IMR-90 (cell line): ENCODE measurements at regions not wholly inside any gene's neighbourhood (a gene's known extent, or its start where the extent isn't known, plus 50 kb on each side); places are given as distances from the start of the nearest gene placed in this dataset.

Source experiments
- ATAC-seq: fragments of 200-7000 bp; cut with Tn5 transposase; 2 replicates; pipeline ENCODE4 v1.9.1; 2020; ENCODE audit warnings: low read depth, mild to moderate bottlenecking, moderate library complexity
- BruUV-seq: library from RNA; stranded (reverse); fragments of 400-500 nt; replicated peaks from 2 replicates; lab custom pipeline; 2021; lab: Mats Ljungman, UMichigan
- CTCF ChIA-PET: fragments of 300-600 bp; formaldehyde crosslinking; extraction: SDS; loops from one replicate; lab custom pipeline; 2021; ENCODE audit warnings: antibody characterized with exemption; lab: Yijun Ruan, JAX
- POLR2A ChIA-PET: fragments of 300-600 bp; sonication (Branson Sonifier 250); formaldehyde crosslinking; loops from one replicate; lab custom pipeline; 2022; ENCODE audit warnings: antibody characterized with exemption; ENCODE audit not compliant: unreplicated experiment; lab: Charles Lee
- DNase-seq: peaks from one replicate; pipeline ENCODE4 v3.0.0; 2013
- H2AFZ ChIP-seq: replicated peaks from 2 replicates; pipeline ENCODE3; 2013; ENCODE audit warnings: low read length, mild to moderate bottlenecking; ENCODE audit not compliant: poor library complexity
- H2AK5ac ChIP-seq: 2 replicates; pipeline ENCODE4 v1.6.1; 2013; ENCODE audit warnings: low read depth, low read length, inconsistent platforms
- H2AK9ac ChIP-seq: replicated peaks from 2 replicates; pipeline ENCODE3; 2013; ENCODE audit warnings: mild to moderate bottlenecking, low read depth, low read length, moderate library complexity; ENCODE audit not compliant: poor library complexity
- H2BK120ac ChIP-seq: 2 replicates; pipeline ENCODE4 v1.6.1; 2013; ENCODE audit warnings: low read depth, low read length, inconsistent platforms
- H2BK15ac ChIP-seq: 3 replicates; pipeline ENCODE4 v1.6.1; 2013; ENCODE audit warnings: low read depth, low read length, inconsistent platforms
- H2BK20ac ChIP-seq: 2 replicates; pipeline ENCODE4 v1.6.1; 2013; ENCODE audit warnings: low read depth, mild to moderate bottlenecking, inconsistent platforms, low read length, moderate library complexity
- H2BK5ac ChIP-seq: 2 replicates; pipeline ENCODE4 v1.6.1; 2013; ENCODE audit warnings: mild to moderate bottlenecking, low read depth, low read length, inconsistent platforms; ENCODE audit not compliant: poor library complexity, severe bottlenecking
- H3K14ac ChIP-seq: replicated peaks from 2 replicates; pipeline ENCODE4 v1.6.1; 2013; ENCODE audit warnings: low read depth, low read length, inconsistent platforms
- H3K18ac ChIP-seq: 2 replicates; pipeline ENCODE4 v1.6.1; 2013; ENCODE audit warnings: low read depth, low read length, control low read depth
- H3K23ac ChIP-seq: 2 replicates; pipeline ENCODE4 v1.6.1; 2013; ENCODE audit warnings: low read depth, low read length, inconsistent platforms
- H3K27ac ChIP-seq: 2 replicates; pipeline ENCODE4 v1.5.1; 2013; ENCODE audit warnings: mild to moderate bottlenecking, control low read depth, low read length; ENCODE audit not compliant: insufficient read depth
- H3K27me3 ChIP-seq: 2 replicates; pipeline ENCODE4 v1.6.1; 2013; ENCODE audit warnings: low read length; ENCODE audit not compliant: control insufficient read depth, insufficient read depth
- H3K36me3 ChIP-seq: 2 replicates; pipeline ENCODE4 v1.6.1; 2013; ENCODE audit warnings: low read length, mixed read lengths; ENCODE audit not compliant: control insufficient read depth, insufficient read depth
- H3K4ac ChIP-seq: 2 replicates; pipeline ENCODE4 v1.6.1; 2013; ENCODE audit warnings: low read depth, low read length, inconsistent platforms
- H3K4me1 ChIP-seq: 2 replicates; pipeline ENCODE4 v1.6.1; 2013; ENCODE audit warnings: low read length, mixed read lengths; ENCODE audit not compliant: control insufficient read depth, insufficient read depth
- H3K4me2 ChIP-seq: 2 replicates; pipeline ENCODE4 v1.6.1; 2013; ENCODE audit warnings: low read depth, mild to moderate bottlenecking, control low read depth, low read length, moderate library complexity
- H3K4me3 ChIP-seq: 2 replicates; pipeline ENCODE4 v1.5.1; 2013; ENCODE audit warnings: low read depth, mild to moderate bottlenecking, control low read depth, low read length, moderate library complexity; ENCODE audit not compliant: insufficient read depth
- H3K56ac ChIP-seq: 2 replicates; pipeline ENCODE4 v1.6.1; 2013; ENCODE audit warnings: low read length, inconsistent platforms; ENCODE audit not compliant: insufficient read depth; ENCODE audit errors: extremely low read depth
- H3K79me1 ChIP-seq, 2 experiments: 2 replicates each; pipeline ENCODE4 v1.6.1; 2013; ENCODE audit warnings: low read length in 2 of 2, inconsistent platforms in 1 of 2, low read depth in 1 of 2
- H3K9ac ChIP-seq: 2 replicates; pipeline ENCODE4 v1.6.1; 2013; ENCODE audit warnings: low read depth, low read length, control low read depth
- H3K9me1 ChIP-seq: 2 replicates; pipeline ENCODE4 v1.6.1; 2013; ENCODE audit warnings: low read length, inconsistent platforms; ENCODE audit not compliant: insufficient read depth
- H3K9me3 ChIP-seq: 2 replicates; pipeline ENCODE4 v1.6.1; 2013; ENCODE audit warnings: low read length; ENCODE audit not compliant: control insufficient read depth, insufficient read depth
- H4K20me1 ChIP-seq: 2 replicates; pipeline ENCODE4 v1.6.1; 2013; ENCODE audit warnings: low read length, inconsistent platforms; ENCODE audit not compliant: insufficient read depth
- H4K5ac ChIP-seq: 2 replicates; pipeline ENCODE4 v1.6.1; 2013; ENCODE audit warnings: mild to moderate bottlenecking, low read depth, low read length, control low read depth
- H4K8ac ChIP-seq, 2 experiments: 2 replicates each; pipeline ENCODE4 v1.6.1; 2013; ENCODE audit warnings: low read depth in 2 of 2, low read length in 2 of 2, control low read depth in 1 of 2, inconsistent platforms in 1 of 2
- H4K91ac ChIP-seq: 2 replicates; pipeline ENCODE4 v1.6.1; 2013; ENCODE audit warnings: low read depth, low read length, inconsistent platforms; ENCODE audit not compliant: insufficient read depth
- CEBPB ChIP-seq: IDR thresholded peaks from 2 replicates; pipeline ENCODE4 v1.6.1; 2012; ENCODE audit warnings: low read depth, low read length, improper control_type of control experiment
- FOS ChIP-seq: fragments of 150-350 bp; IDR thresholded peaks from 2 replicates; pipeline ENCODE4 v1.6.1; 2016; ENCODE audit warnings: low read depth, low read length
- MAFK ChIP-seq: IDR thresholded peaks from 2 replicates; pipeline ENCODE4 v1.6.1; 2012; ENCODE audit warnings: low read depth, low read length, improper control_type of control experiment
- MAZ ChIP-seq: IDR thresholded peaks from 2 replicates; pipeline ENCODE4 v1.6.1; 2012; ENCODE audit warnings: low read depth, mild to moderate bottlenecking, low read length, improper control_type of control experiment, moderate library complexity, borderline replicate concordance
- POLR2A ChIP-seq: IDR thresholded peaks from 2 replicates; pipeline ENCODE4 v1.6.1; 2012; ENCODE audit warnings: mild to moderate bottlenecking, low read depth, low read length
- RAD21 ChIP-seq: IDR thresholded peaks from 2 replicates; pipeline ENCODE4 v1.6.1; 2012; ENCODE audit warnings: low read length, improper control_type of control experiment
- WGBS, 2 experiments: methylation state at CpG; one replicate each; pipeline versions ENCODE4 v1.1.5 to v1.1.7; 2013; ENCODE audit warnings: missing lambda C conversion rate in 2 of 2; ENCODE audit not compliant: insufficient read length in 1 of 2; ENCODE audit errors: extremely low coverage in 2 of 2; 5-methylcytosine and 5-hydroxymethylcytosine counted together
- dilution Hi-C: fragments of 300-500 bp; cut with HindIII; formaldehyde crosslinking; loops from one replicate; pipeline ENCODE4 v1.14.3; 2018; ENCODE audit warnings: low sequenced_read_pairs; ENCODE audit not compliant: unreplicated experiment
- in situ Hi-C: fragments of 300-500 bp; cut with MboI; formaldehyde crosslinking; loops from 3 replicates; pipeline ENCODE4 v1.14.3; 2019; ENCODE audit warnings: low sequenced_read_pairs, inconsistent platforms, mixed read lengths
- intact Hi-C: fragments of 100-400 bp; cut with micrococcal nuclease; formaldehyde crosslinking; loops from 2 replicates; pipeline ENCODE4 v1.10.0; 2022
- TF ChIP-seq, protein P1 (sequence below): conservative IDR thresholded peaks from 2 replicates; pipeline ENCODE4 v1.5.1; 2012; ENCODE audit warnings: mild to moderate bottlenecking, low read depth, low read length, improper control_type of control experiment
- TF ChIP-seq, protein P2 (sequence below): fragments of 150-350 bp; IDR thresholded peaks from 2 replicates; pipeline ENCODE4 v1.6.1; 2017; ENCODE audit warnings: mild to moderate bottlenecking, antibody characterized with exemption, low read length, low read depth

DNA sequence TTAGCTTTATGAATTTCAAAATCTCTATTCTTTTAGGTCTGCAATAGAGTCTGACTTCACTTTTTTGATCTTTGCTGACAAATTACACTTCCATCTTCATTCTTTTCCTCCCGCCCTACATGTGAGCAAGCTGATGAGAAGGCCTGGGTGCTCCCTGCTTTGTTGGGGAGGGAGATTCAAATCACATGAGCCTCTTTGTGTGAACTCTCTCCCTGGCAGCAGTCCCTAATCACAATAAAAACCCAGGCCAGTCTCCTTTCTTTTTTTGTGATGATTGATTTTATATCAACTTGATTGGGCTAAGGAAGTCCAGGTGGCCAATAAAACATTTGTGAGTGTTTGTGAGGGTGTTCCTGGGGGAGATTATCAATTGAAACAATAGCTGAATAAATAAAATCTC lies 89.4 kb downstream of the PSAT1 start:
- Histone ChIP-seq H3K4me3 (no peak overlapping the region), H2AK9ac (no peak overlapping the region), H3K56ac (no peak overlapping the region), H4K91ac (no peak overlapping the region), H2AK5ac (no peak overlapping the region), H3K9me1 (no peaks in the 10 kb centered on the region), H2BK120ac (no peak overlapping the region), H2BK5ac (no peak overlapping the region), H4K20me1 (no peaks in the 10 kb centered on the region), H4K5ac (no peak overlapping the region), H3K27me3 (peaks cover 1% of the 10 kb centered on the region; the same call in 1 of the 2 replicates), H3K4me2 (no peak overlapping the region), H3K4me1 (0 out of 2 replicates have a peak, but pooled peaks cover 2% of the 10 kb centered on the region), H3K4ac (no peak overlapping the region), H3K14ac (no peak overlapping the region), H2AFZ (no peak overlapping the region), H3K36me3 (no peaks in the 10 kb centered on the region), H3K18ac (no peak overlapping the region), H3K27ac (no peak overlapping the region), H3K9ac (no peak overlapping the region), H2BK15ac (no peak overlapping the region), H3K79me1 (no peaks in the 10 kb centered on the region), H4K8ac (no peak overlapping the region), H2BK20ac (no peak overlapping the region), H3K23ac (no peak overlapping the region), H3K9me3 (no peaks in the 10 kb centered on the region)
- BruUV-seq = no TSS peak
- WGBS, 2 experiments = no CpG with 5 or more reads among the region's 1 CpG
- in situ Hi-C loops = no loop called here
- intact Hi-C loops = no loop called here
- ChIA-PET POLR2A (no interaction called here), CTCF (no interaction called here)
- ATAC-seq = no peak
- dilution Hi-C loops = no loop called here
- DNase-seq = no peak
- TF ChIP-seq, protein P1, sequence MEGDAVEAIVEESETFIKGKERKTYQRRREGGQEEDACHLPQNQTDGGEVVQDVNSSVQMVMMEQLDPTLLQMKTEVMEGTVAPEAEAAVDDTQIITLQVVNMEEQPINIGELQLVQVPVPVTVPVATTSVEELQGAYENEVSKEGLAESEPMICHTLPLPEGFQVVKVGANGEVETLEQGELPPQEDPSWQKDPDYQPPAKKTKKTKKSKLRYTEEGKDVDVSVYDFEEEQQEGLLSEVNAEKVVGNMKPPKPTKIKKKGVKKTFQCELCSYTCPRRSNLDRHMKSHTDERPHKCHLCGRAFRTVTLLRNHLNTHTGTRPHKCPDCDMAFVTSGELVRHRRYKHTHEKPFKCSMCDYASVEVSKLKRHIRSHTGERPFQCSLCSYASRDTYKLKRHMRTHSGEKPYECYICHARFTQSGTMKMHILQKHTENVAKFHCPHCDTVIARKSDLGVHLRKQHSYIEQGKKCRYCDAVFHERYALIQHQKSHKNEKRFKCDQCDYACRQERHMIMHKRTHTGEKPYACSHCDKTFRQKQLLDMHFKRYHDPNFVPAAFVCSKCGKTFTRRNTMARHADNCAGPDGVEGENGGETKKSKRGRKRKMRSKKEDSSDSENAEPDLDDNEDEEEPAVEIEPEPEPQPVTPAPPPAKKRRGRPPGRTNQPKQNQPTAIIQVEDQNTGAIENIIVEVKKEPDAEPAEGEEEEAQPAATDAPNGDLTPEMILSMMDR = no peak
- TF ChIP-seq CEBPB (no peak), RAD21 (no peak), MAZ (no peak), MAFK (no peak), FOS (no peak), POLR2A (no peak)
- TF ChIP-seq, protein P2, sequence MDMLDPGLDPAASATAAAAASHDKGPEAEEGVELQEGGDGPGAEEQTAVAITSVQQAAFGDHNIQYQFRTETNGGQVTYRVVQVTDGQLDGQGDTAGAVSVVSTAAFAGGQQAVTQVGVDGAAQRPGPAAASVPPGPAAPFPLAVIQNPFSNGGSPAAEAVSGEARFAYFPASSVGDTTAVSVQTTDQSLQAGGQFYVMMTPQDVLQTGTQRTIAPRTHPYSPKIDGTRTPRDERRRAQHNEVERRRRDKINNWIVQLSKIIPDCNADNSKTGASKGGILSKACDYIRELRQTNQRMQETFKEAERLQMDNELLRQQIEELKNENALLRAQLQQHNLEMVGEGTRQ = no peak
